HG03457 (cell line): ENCODE measurements at regions not wholly inside any gene's neighbourhood (a gene's known extent, or its start where the extent isn't known, plus 50 kb on each side); places are given as distances from the start of the nearest gene placed in this dataset.

ENCODE experiments used
- ATAC-seq: cut with Tn5 transposase; IDR thresholded peaks from one replicate; pipeline ENCODE4 v1.9.1; 2021; ENCODE audit warnings: moderate number of reproducible peaks; ENCODE audit not compliant: unreplicated experiment

DNA sequence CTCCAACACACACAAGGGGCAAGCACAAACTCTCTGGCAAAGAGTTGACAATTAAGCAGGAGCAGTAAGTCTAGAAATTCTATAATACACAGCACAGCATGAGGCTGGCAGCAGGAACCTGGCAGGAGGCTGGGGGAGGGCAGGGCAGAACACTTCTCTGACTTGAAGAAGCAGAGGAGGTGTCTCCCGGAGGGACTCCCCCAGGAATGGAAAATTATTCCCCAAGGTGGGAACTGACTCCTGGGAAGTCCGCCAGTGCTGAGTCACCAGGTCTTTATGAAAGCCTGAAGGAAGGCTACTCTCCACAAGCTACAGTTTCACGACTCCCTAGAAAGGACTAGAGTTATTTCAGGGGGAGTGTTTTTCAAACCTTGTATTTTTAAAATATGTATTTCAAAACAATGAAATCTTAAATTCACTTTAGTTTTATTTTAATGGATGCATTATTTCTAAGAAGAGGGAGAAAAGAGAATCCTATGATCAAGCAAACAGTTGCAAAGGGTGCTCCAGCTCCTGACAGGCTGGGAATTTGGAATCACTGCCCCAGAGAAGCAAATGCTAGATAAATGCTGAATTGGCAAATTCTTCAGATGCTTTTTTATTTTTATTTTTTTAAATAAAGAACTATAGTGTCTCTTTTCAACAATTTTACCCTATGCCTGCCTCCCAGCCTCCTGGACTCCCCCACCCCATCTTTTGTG is 192.8 kb downstream of the LY86 start:
- ATAC-seq, result no peak

GRCh38 chr6:6781873-6782227 is 193.3 kb downstream of the LY86 start:
- ATAC-seq, result no peak

GRCh38 chr6:6783721-6784120 is 195.2 kb downstream of the LY86 start:
- ATAC-seq, result no peak

GRCh38 chr6:6784514-6785162 is 196.1 kb downstream of the LY86 start:
- no peak for ATAC-seq

DNA sequence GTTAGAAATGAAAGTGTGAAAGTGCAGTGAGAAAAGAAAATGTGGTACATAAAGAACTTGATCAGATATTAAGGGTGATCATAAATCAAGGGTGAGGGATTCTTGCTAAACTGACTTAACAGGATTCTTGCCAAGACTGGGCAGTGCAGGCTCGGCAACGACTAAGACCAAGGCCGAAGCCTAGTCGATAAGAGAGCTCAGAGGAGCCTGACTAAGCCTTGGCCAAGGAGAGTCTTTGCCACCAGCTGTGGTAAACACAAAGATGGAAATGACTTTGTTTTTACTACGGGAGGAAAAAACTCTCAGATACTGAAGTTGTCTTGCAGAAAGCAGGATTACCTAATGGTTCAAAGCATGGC is 196.6 kb downstream of the LY86 start:
- no peak for ATAC-seq

GRCh38 chr6:6788394-6789032 is 200.0 kb downstream of the LY86 start:
- ATAC-seq, result no peak

- no peak for ATAC-seq
These were observed 201.9 kb downstream of the LY86 start for GRCh38 chr6:6790393-6790792.

DNA sequence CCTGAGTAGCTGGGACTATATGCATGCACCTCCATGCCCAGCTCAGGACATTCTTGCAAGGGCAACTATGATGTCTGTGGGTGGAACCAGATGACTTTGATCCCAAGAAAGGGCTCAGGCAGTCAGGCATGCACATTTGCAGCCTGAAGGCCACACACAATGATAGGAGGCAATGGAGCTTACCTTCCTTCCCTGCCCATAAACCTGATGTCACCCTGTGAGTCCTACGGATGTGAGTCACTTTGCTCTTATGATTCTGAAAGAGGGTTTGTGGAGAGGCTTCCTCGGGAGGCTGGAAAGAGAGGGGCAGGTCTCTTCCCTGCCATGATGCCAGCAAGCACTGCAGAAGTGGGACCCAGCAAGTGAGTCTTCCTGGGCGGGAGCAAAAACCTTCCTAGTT is 202.4 kb downstream of the LY86 start:
- no peak for ATAC-seq

GRCh38 chr6:6793388-6794250 is 205.1 kb downstream of the LY86 start:
- no peak for ATAC-seq

GRCh38 chr6:6795393-6795792 is 206.9 kb downstream of the LY86 start:
- no peak for ATAC-seq

DNA sequence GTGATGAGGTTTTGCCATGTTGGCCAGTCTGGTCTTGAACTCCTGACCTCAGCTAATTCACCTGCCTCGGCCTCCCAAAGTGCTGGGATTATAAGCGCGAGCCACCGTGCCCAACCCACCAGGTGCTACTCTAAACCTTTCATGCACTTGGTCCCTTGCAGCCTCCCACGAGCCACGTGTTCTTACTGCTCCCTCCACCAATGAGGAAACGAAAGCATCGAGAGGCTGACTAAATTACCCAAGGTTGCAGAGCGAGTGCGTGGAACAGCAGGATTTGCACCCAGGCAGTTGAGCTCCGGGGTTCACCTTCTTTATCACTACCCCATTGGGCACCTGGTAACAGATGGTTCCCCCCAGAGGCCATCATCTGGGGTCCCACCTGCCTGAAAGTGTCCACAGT is 208.3 kb downstream of the LY86 start:
- no peak for ATAC-seq

DNA sequence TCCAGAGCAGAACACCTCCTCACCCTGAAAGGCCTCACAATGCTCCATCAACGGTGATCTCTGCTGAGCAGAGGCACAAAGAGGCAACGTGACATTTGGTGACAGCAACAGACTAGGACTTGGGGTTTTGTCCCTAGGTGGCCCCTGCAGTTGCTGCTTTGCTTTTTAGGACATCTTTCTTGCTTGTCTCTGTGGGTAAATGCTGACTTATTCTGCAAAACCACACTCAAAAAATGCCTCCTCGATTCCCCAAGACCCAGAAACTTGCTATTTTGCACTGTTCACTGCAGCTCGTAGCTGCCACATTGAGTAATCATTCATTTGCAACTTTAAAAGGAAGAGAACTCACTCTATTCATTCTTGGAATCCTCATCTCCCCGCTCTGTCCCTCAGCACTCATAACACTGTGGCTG is 209.9 kb downstream of the LY86 start:
- no peak for ATAC-seq

DNA sequence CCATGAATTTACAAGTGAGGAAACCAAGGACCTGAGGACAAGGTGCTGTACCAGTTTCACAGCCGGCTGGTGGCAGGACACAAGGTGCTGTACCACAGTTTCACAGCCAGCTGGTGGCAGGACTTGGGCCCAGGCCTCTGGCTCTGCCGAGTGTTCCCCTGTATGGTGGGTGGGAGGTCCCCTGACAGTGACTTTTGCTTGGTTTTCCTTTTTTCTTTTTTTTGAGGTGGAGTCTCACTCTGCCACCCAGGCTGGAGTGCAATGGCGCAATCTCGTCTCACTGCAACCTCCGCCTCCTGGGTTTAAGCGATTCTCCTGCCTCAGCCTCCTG is 212.4 kb downstream of the LY86 start:
- ATAC-seq, result no peak

DNA sequence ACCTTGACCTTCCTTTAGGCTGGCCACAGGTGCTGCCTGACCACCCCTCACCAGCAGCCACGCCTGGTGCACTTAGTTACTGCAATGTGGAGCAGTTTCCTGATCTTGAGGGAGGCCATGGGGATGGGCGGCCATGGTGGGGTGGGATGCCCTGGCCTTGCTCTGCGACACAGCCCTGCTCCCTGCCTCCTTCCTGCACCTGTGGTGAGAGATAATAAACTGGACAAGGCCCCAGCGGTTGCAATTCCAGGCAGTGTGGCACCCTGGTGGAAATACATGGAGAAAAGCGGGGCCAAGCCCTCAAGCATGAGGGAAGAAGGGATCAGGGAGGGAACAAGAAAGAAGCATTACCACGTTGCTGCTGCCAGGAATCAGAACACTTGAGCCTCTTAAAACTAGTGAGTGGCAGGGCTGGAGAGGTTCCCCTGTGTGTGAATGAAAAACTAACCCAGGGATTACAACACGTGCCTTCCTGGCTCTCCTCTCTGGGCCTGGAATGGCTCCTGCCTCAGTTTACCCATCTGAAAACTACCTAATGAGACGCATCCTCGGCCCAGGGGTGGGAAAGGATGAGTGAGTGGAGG is 213.2 kb downstream of the LY86 start:
- ATAC-seq, result no peak

DNA sequence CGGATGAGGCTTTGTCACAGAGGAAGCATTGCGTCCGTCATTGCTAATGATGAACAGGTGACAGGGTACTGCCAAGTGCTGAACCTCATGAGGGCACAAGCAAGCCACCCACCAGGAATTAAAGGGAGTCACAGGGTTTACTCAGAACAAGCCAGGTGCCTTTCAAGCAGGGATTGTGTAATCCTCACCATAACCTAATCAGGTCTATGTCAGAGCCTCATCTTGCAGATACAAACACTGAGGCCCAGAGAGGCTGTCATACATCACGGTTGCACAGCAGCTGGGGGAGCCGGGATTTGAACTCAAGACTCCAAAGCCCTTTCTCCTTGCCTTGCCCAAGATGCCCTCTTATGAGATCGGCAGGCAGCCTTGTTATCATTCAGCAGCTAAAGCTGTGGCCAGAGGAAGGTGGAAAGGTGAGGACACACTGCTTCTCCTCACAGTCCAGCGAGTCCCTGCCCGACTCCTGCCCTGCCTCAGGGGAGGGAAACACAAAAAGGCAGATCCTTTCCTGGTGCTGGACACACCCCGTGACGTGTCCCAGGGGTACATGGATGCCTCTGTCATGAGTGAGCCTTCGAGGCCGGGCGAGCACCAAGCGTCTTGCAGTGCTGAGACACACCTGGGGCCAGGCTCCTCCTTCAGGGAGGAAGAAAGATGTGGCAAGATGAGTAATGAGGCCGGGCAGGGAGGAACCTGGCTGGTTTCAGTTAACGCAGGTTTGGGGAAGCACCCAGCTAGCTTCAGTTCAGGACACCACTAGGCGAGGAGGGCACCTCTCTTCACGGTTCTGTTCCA is 214.9 kb downstream of the LY86 start:
- ATAC-seq, result peak; percentile 73

DNA sequence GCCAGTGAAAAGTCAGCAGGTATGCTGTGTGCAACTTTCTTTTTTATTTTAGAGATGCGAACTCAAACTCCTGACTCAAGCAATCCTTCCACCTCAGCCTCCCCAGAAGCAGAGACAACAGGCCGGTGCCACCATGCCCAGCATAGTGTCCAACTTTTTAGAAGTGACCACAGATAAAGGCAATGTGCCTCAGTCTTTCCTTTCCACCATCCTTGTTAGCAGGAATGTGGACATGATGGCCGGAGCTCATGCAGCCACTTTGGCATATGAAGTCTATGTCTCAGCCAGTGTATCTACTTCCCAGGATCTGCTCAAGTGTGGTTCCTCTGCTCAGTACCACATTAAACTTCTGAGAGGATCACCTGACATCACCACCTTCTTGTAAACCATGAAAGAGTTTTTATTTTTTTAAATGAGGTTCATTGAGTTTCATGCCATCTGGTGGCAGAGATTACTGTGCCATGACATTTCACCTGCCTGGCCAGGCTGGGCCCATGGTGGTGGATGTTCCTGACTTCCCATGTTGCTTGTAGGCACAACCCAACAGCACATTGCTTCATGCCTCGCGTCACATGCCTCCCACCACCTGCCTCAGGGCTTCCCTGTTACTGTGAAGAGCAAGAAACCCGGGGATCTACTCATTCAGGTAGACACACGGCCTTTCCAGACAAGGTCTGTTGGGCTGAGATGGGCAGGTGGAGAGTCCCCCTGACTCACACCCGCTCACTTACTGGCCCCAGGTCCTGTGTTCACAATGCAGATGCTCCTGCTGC is 216.5 kb downstream of the LY86 start:
- no peak for ATAC-seq

DNA sequence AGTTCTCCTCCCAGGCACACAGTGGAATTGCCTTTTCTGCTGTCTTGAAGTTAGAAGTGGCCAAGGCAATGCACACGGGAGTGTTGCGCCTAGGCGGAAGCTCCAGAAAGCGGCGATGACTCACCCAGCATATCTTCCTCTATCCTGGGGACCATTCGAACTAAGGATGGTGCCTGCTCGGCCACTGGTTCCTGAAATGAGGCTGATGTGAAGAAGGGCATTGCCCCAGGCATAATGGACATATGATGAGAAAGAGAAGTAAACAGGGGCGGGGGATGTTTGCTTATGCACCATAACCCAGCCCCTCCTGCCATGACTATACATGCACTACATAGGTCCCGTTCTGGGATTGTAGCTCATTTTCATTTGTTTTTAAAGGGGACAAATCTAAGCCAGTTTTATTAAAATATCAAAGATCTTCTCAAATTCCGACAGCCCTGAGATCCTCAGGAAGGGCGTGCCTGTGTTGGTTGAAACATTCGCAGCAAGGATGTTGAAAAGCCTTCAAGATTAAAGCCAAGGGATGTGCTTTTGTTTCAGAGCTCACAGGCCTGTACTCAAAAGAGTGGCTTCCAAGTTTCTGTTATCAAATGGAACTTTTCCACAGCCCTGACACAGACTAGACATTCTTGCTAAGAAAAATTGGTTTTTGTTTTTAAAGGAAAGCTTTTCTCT is 218.5 kb downstream of the LY86 start:
- no peak for ATAC-seq

- no peak for ATAC-seq
These were observed 219.8 kb downstream of the LY86 start for GRCh38 chr6:6808343-6808742.

DNA sequence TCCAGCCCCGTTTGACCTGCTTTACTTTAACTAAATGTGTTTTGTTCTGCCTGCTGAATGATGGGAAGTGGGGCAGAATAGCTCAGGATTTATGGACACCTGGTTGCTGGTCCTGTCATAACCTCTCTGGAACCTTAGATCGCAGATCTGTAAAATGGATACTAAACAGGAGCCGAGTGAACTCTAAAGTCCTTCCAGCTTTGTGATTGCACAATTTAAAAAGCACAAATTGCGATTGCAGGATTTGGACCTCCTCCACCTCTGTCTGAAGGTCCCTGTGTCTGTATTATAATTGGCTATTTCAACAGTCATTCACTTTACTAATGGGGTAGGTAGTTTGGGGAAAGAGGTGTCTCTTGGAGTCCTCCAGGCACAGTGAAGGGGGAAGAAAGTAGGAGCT is 220.4 kb downstream of the LY86 start:
- ATAC-seq, result no peak
